ENCODE measurements at regions not wholly inside any gene's neighbourhood (a gene's known extent, or its start where the extent isn't known, plus 50 kb on each side); places are given as distances from the start of the nearest gene placed in this dataset.

DNA sequence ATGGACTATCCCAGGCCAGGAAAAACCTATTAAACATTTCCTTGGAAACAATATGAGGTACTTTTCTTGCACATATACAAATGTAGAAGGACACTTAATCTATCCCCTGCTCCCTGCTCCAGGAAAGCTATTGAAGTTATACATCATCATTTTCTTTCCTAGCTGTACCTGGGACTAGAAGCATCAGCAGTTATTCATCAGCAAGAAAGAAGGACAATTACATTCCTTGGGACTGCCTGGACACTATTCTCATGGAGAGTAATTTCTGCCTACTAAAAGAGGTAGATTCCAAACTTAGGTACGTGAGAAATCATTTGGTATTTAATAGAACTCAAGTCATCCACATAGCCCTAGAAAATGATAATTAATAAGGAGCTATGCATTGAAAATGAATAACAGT, 51.0 kb upstream of the PICALM start:
- DNase-seq (ENCODE audit: low read depth, low spot score) = no peak

DNA sequence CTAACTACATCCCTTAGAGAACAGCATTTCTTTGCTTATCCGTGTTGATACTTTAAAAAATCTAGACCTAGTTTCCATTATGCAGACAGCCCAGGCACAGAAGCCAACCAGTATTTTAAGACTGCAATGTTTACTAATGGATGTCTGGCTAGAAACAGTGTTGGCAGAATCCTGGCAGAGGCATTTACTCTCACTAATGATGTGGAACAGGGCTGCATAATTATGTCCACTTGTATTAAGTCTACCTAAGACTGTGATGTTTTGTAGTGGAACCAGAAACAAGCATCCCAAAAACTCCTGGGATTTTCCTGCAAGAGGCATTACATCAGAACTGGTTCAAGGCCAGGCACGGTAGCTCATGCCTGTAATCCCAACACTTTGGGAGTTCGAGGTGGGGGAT, 50.2 kb upstream of the PICALM start:
- DNase-seq (ENCODE audit: low read depth, low spot score) = no peak

All from ELF-1 (cell line).